Upper lobe of left lung (tissue), 4 donors: ENCODE measurements at regions not wholly inside any gene's neighbourhood (a gene's known extent, or its start where the extent isn't known, plus 50 kb on each side); places are given as distances from the start of the nearest gene placed in this dataset.

ENCODE experiments used
- CTCF ChIP-seq, 6 experiments: fragments of 450-650 bp in 4 of 6; fragments of 200-600 bp in 2 of 6; sonication (generic) in 2 of 6; IDR thresholded peaks; one replicate each; pipeline ENCODE4 v1.5.1; 2016 to 2019; ENCODE audit warnings: antibody characterized with exemption in 6 of 6
- POLR2A ChIP-seq, 4 donors: fragments of 450-650 bp; IDR thresholded peaks; one replicate each; pipeline ENCODE4 v1.5.1; 2016 to 2017; ENCODE audit warnings: antibody characterized with exemption in 4 of 4, mild to moderate bottlenecking in 2 of 4

GRCh38 chr2:45121236-45121927 lies 112.1 kb upstream of the SIX2 start:
- TF ChIP-seq POLR2A (IDR thresholded peaks at IDR 0.05) (no peak), CTCF (IDR thresholded peaks at IDR 0.05) (no peak)
